Fibroblast of villous mesenchyme (primary cell): ENCODE measurements at regions not wholly inside any gene's neighbourhood (a gene's known extent, or its start where the extent isn't known, plus 50 kb on each side); places are given as distances from the start of the nearest gene placed in this dataset.

Experiments used
- DNase-seq: peaks from one replicate; pipeline ENCODE4 v3.0.0-alpha.2; 2010; ENCODE audit warnings: low read depth
- H3K4me3 ChIP-seq: 2 replicates; pipeline ENCODE4 v1.5.1; 2011; ENCODE audit warnings: low read depth, mild to moderate bottlenecking, low read length
- CTCF ChIP-seq: IDR thresholded peaks from 2 replicates; pipeline ENCODE4 v1.5.1; 2012; ENCODE audit warnings: low read depth, mild to moderate bottlenecking, low read length; ENCODE audit not compliant: insufficient read depth

GRCh38 chr17:79401704-79402674, 208.9 kb downstream of the RBFOX3 start:
- H3K4me3 ChIP-seq, result no peak overlapping the region
- DNase-seq, result no peak
- no peak for TF ChIP-seq CTCF

GRCh38 chr17:79400989-79401703, 209.7 kb downstream of the RBFOX3 start:
- peak; percentile 94 for TF ChIP-seq CTCF
- H3K4me3 ChIP-seq, result peak overlapping the region; percentile 39
- peak; percentile 50 for DNase-seq

- DNase-seq, result no peak
- H3K4me3 ChIP-seq, result no peak overlapping the region
- TF ChIP-seq CTCF, result no peak
Observed at GRCh38 chr17:79399610-79400144, 211.2 kb downstream of the RBFOX3 start.

GRCh38 chr17:79398441-79398840, 212.4 kb downstream of the RBFOX3 start:
- no peak for DNase-seq
- no peak overlapping the region for H3K4me3 ChIP-seq
- no peak for TF ChIP-seq CTCF

- DNase-seq, result no peak
- TF ChIP-seq CTCF, result no peak
- no peak overlapping the region for H3K4me3 ChIP-seq
Observed at GRCh38 chr17:79396696-79397095, 214.2 kb downstream of the RBFOX3 start.

GRCh38 chr17:79395545-79395944, 215.3 kb downstream of the RBFOX3 start:
- H3K4me3 ChIP-seq, result no peak overlapping the region
- no peak for TF ChIP-seq CTCF
- no peak for DNase-seq
